ENCODE measurements at regions not wholly inside any gene's neighbourhood (a gene's known extent, or its start where the extent isn't known, plus 50 kb on each side); places are given as distances from the start of the nearest gene placed in this dataset.
"Not testable (repeated sequence)": the region's sequence is repeated elsewhere in the genome, so short reads cannot be mapped to it uniquely, and the experiment has no call there.

DNA sequence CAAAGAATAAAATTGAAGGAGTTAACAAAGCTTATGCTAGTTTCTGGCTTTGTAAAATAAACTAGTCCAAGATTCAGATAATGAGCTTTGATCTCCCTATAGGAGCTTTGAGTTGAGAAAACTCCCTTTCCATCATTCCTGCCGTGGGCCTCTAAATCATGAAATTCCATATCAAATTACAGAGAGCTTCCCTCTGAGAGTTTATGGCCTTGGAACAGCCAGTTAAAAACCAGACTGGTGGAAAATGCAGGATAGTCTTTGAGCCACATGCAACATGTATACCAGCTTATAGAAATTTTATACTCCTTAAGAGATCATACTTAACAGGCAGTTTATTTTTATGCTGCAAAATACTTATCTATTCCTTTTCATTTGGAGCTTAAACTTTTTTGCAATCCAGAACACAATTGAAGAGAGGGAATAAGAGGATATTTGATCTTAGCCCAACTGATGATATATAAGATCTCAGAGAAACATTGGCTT is 175.8 kb upstream of the ATP2B1 start:
- DNase-seq (ENCODE audit: low read depth in 2 of 2): no peak

DNA sequence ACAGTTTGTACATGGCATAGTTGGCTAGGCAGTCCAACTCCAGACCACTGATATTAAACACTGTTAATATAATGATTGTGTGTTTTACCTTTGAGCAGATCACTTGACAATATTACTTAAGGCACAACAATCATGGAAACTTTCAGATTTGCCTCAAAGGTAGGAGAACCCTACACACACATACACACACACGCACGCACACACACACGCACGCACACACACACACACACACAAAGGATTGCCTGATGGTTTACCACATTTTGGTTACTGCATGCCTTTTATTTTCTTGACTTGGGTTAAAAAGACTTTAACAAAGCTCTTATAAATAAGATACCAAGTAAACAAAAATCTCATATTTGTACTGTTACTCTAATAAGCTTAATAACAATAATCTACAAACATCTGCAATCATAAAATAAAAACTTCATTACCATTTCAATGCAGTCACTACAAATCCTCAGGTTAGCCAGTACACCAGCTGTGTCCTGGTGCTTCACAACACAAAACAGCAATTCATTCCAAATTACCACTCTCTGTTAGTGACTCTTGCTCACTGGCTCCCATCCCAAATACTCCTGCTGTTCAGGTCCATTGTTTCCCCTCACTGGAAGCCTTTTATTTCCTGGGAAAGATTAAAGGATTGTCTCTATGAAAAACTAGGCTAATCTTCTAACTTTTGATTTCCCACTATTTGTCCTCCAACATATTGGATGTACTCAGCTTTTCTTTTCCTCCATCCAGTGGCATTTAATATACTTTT is 175.2 kb upstream of the ATP2B1 start:
- no peak for DNase-seq (ENCODE audit: low read depth in 2 of 2)

DNA sequence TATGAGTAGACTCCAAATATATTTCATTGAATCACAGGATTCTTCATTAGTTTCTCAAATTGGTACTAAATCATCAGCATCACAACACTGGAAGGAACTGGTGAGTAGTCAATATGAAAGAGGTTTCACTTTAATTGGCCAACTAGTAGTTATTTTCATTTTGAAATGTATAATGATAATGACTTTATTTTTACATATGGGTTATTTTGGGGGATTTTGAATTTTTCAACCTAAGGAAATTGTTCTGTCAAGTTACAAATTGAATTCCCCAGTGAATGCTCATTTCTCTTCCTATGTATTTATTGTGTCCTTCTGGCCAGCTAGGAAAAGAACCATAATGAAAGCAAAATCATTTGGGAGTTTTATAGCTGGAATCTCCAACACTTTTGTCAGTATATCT is 174.2 kb upstream of the ATP2B1 start:
- no peak for DNase-seq (ENCODE audit: low read depth in 2 of 2)

DNA sequence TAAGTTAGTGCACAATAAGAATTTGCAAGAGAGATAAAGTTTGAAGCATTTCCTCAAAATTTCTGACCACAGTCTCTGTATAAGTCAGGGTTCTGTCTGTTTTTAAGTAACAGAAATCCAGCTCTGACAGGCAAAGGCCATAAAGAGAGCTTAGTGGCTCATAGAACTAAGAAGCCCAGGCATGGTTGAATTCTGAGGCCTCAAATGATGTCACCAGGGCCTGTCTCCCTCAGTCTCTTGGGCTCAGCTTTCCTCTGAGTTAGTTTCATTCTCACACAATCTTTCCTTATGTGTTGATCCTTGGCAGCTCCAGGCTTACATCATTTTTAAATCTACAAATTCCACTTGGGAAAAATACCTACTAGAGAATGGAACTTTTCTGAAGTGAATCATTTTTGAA is 173.4 kb upstream of the ATP2B1 start:
- DNase-seq (ENCODE audit: low read depth in 2 of 2): no peak

GRCh38 chr12:89880690-89881350 is 172.2 kb upstream of the ATP2B1 start:
- DNase-seq (ENCODE audit: low read depth in 2 of 2): no peak

DNA sequence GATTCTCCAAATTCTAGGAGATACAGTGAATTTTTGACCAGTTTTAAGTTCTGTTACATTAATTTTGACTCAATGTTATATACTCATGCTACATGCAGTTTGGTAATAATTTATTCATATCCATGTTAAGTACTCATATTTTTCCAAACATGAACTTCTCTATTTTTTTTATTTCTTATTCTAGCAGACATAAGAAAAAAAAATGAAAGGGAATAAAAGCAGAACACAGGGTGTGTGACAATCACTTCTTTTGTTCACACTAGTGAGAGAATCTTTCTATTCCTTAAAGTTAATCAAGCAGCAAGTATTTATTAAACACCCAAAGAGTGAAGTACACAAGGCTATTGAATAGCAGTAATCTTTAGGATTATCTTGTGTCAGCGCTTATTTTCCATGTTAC is 171.1 kb upstream of the ATP2B1 start:
- DNase-seq (ENCODE audit: low read depth in 2 of 2): no peak

DNA sequence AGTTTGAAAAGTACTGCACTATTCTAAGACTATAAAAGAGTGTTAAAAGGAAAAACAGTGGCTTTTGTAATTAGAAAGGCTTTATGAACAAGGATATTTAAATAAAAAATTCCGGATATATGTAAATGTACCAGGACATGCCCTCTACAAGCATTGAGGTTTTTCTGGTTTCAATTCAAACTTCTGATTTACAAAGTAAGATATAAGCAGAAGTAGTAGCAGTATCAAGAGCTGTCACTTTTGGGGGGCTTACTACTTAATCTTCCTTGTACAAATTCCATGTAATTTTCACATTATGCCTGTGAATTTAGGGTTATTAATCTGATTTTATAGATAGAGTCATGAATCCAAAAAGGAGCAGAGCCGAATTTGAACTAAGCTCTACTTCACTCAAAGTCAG is 170.3 kb upstream of the ATP2B1 start:
- DNase-seq (ENCODE audit: low read depth in 2 of 2): no peak

DNA sequence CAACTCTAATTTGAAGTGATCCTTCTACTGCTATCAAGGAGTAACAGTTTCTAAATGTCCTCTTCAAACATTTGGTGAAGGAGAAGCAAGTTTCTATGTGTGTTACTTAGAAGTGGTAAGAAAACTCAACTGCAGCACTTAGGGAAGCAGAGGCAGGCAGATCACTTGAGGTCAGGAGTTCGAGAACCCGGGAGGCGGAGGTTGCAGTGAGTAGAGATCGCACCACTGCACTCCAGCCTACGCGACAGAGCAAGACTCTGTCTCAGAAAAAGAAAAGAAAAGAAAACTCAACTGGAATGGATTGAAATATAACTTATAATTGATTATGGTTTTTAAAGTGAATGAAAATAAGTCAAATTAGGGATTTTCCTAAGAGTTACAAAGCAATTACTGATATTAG is 169.7 kb upstream of the ATP2B1 start:
- DNase-seq (ENCODE audit: low read depth in 2 of 2): no peak

GRCh38 chr12:89877671-89878070 is 169.0 kb upstream of the ATP2B1 start:
- DNase-seq (ENCODE audit: low read depth in 2 of 2): no peak

- DNase-seq (ENCODE audit: low read depth in 2 of 2): no peak
These were observed 168.5 kb upstream of the ATP2B1 start for GRCh38 chr12:89877136-89877535.

DNA sequence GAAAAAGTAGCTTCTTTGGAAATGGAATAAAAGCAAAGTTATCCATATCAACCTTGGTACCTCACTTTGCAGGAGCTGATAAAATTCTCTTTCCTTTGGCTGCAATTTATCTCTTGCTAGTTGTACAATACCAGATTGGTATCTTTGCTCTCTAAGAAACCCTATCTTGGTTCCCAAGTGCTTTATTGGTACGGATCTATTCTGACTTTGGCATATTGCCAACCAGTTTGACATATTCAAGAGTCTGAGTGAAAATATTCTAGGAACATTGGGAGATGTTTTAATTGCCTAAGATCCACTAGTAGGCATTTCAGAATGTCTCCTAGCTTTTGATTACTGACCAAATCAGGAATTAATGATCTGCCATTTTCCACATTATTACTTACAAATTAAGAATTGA is 167.2 kb upstream of the ATP2B1 start:
- DNase-seq (ENCODE audit: low read depth in 2 of 2): no peak

- no peak for DNase-seq (ENCODE audit: low read depth in 2 of 2)
These were observed 166.6 kb upstream of the ATP2B1 start for GRCh38 chr12:89875225-89875624.

DNA sequence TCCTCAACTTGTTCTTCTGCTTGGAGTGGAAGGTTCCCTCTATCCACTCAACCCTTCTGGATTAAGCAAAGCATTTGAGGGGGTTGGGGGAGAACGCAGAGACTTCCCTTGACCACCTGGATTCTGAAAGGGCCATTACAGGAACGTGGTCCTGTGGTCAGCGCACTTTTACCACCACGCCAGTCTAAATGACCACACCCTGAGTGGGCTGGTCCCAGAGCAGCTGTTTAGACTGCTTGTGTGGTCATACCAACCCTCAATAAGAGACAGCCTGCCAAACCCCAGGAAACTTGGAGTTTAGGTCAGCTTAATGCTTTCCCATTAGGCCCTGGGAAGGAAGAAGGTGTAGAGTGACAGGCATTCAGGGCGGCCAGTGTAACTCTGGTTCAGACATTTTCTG is 165.5 kb upstream of the ATP2B1 start:
- no peak for DNase-seq (ENCODE audit: low read depth in 2 of 2)

GRCh38 chr12:89873745-89874144 is 165.1 kb upstream of the ATP2B1 start:
- no peak for DNase-seq (ENCODE audit: low read depth in 2 of 2)

- no peak for DNase-seq (ENCODE audit: low read depth in 2 of 2)
These were observed 164.4 kb upstream of the ATP2B1 start for GRCh38 chr12:89872922-89873630.

GRCh38 chr12:89870413-89871184 is 162.0 kb upstream of the ATP2B1 start:
- DNase-seq (ENCODE audit: low read depth in 2 of 2): no peak

DNA sequence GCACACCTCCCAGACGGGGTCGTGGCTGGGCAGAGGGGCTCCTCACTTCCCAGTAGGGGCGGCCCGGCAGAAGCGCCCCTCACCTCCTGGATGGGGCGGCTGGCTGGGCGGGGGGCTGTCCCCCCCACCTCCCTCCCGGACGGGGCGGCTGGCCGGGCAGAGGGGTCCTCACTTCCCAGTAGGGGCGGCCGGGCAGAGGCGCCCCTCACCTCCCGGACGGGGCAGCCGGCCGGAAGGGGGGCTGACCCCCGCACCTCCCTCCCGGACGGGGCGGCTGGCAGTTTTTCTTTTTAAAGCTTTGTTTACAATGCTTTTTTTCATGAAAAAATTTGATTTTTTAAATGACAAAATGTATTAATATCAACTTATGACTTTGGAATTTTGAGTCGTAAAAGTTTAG is 159.0 kb upstream of the ATP2B1 start:
- DNase-seq (ENCODE audit: low read depth in 2 of 2): not testable (repeated sequence)

- DNase-seq (ENCODE audit: low read depth in 2 of 2): no peak
These were observed 155.8 kb upstream of the ATP2B1 start for GRCh38 chr12:89864411-89864810.

DNA sequence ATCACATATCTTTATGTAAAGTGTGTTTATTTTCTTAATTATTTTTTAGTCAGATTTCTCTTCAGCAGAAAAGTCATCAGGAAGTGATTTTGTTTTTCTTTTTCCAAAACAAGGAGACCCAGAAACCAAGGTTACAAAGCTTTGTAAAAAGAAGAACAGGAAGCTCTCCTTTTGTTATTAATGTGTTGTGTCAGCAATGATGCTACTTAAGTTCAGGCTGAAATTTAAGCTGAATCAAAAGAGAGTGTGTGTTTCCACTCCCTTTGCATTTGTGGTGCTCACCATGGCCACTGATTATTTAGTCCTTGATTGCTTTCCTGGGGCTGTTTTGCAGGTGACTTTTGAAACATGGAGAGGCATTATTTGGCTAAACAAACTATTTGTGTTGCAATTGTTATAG is 155.3 kb upstream of the ATP2B1 start:
- DNase-seq (ENCODE audit: low read depth in 2 of 2): no peak

GRCh38 chr12:89863493-89863938 is 154.9 kb upstream of the ATP2B1 start:
- peak in 1 of 2 donors; percentile 23 for DNase-seq (ENCODE audit: low read depth in 2 of 2)

GRCh38 chr12:89862511-89863445 is 154.1 kb upstream of the ATP2B1 start:
- no peak for DNase-seq (ENCODE audit: low read depth in 2 of 2)
